DMS153 treated with DMSO at 0.1 percent for 48 hours (cell line): ENCODE measurements at regions not wholly inside any gene's neighbourhood (a gene's known extent, or its start where the extent isn't known, plus 50 kb on each side); places are given as distances from the start of the nearest gene placed in this dataset.
"Not testable (repeated sequence)": the region's sequence is repeated elsewhere in the genome, so short reads cannot be mapped to it uniquely, and the experiment has no call there.

Source experiments
- DNase-seq: peaks from one replicate; lab custom pipeline; 2025; ENCODE audit not compliant: unreplicated experiment; lab: John Stamatoyannopoulos, UW

DNA sequence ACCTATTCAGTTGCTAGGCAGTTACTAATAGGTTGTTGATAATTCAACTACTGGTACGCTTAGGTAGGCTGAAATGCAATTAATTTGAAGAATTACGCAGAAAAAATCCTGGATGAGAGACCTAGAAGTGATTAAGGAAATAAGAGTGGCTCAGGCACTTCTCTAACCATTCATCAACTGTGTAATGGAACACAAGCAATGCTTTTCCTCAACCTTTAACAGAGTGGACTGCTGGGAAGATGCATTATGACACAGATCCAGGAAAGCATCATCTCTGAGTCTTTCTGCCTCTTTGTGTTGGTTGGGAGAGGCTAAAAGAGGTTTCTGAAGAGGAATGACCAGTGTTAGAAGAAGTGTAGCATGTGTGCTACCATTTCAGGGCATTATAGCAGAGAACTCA lies 992.2 kb downstream of the TSN start:
- no peak for DNase-seq

- peak; percentile 35 for DNase-seq
Measured at GRCh38 chr2:122748552-122749011, 993.1 kb downstream of the TSN start.

DNA sequence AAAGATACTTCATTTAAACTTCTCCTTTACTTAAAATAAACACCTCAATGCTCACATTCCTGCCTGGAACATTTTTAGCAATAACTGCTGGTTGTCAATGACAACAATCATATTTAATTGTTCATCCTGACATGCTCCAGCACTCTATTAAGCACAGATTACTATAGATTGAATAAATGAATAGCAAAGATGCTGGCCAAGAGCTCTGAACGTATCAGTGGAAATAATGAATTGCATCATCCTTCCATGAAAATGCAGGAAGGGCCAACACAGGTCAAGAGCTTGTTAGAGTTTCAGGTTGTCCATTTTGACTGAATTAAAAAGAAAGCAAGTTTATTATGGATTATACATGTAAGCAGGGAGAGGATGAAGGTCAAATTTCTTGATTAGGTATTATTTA lies 994.0 kb downstream of the TSN start:
- no peak for DNase-seq

- DNase-seq = no peak
Measured at GRCh38 chr2:122750095-122750494, 994.6 kb downstream of the TSN start.

DNA sequence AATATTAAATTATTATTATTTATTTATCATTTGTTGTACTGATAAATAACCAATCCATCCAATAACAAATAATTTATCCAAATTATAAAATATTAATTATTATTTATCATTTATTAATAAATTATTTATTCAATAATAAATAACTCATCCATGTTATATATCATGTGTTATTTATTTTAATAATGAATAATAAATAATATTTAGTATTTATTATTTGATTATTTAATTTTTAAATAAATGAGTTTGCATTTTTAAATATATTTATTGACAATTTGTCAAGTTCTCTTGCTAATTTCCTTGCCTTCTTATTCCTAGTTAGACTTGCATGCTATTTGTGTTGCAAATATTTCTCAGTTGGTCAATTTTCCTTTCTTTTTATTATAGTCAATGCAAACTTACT lies 995.4 kb downstream of the TSN start:
- no peak for DNase-seq

GRCh38 chr2:122753336-122753735 lies 997.9 kb downstream of the TSN start:
- no peak for DNase-seq

DNA sequence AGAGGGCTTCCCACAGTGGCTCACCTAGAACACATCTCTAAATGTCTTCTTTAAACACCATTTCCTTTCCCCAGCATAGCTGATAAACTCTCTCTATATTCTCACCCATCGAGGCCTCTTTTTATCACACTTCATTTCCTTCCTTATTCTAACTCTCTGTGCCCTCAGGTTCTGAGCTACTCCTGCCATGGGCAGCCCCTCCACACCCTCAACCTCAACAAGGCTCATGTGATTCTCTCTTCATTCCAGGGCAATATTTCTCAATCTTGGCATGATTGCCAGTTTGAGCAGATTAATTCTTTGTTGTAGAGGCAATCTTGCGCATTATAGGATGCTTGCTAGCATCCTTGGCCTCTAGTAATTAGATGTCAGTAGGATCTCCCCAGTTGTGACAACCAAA lies 999.1 kb downstream of the TSN start:
- DNase-seq = no peak

DNA sequence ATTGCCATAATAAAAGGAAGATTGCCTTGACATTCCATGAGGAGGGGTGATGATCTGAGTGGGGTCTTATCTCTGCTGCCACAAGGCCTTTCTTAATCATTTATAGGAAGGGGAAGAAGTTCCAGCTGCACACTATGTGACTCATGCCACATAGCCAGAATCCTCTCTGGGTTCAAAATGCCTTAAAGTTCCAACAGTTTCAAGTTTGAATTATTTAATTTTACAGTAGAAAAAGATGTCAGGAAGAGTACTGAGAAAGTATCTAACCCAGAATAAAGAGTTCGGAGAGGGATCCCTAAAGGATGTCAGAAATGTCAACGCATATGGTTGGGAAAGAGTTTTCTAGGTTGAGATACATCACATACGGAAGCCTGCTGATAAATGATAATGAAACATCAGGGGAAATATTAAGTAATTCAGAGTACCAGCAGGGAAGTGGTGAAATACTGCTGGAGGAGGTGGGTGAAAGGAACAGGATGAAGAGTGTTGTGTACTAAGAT lies 999.9 kb downstream of the TSN start:
- DNase-seq = no peak

GRCh38 chr2:122758967-122759366 lies 1003.5 kb downstream of the TSN start:
- no peak for DNase-seq

GRCh38 chr2:122764014-122764413 lies 1008.6 kb downstream of the TSN start:
- DNase-seq = no peak

- DNase-seq = no peak
Measured at GRCh38 chr2:122780251-122780650, 1024.8 kb downstream of the TSN start.

- no peak for DNase-seq
Measured at GRCh38 chr2:122794100-122794499, 1038.6 kb downstream of the TSN start.

DNA sequence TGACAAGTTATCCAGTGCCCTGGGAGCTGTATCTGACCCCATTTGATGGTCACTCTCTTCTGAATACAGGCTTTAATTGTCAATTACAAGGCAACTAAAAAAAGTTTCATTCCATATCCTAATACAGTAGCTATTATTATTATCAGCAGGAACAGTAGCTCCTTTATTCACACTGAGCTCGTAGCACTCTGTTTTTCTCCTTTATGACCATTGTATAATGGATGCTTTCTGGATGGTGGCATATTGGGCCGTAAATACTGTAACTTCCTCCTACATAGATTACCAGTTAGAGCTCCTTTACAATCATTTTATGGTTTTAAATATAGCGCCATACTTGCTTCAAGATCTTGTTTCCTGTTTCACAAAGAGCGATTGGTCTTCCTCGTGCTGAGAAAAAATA lies 1040.3 kb downstream of the TSN start:
- peak; percentile 11 for DNase-seq

GRCh38 chr2:122799391-122799790 lies 1043.9 kb downstream of the TSN start:
- DNase-seq = no peak

- no peak for DNase-seq
Measured at GRCh38 chr2:122800781-122801180, 1045.3 kb downstream of the TSN start.

DNA sequence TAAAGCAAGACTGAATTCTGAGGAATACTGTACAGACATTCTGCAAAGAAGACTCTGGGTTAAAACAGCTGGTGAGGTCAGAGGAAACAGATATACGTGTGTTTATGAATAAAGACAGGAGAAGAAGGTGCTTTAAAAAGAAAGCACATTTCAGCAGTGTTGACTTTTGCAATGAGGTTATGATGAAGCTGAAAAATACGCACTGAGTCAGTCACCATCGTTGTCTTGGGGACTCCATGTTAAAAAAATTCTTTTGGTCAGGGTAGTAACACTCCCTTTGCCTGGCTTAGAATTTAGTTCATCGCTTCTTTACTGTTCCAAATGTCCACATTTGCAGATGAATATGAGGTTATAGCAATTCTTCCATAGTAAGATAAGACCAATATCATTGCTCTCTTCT lies 1049.0 kb downstream of the TSN start:
- no peak for DNase-seq

DNA sequence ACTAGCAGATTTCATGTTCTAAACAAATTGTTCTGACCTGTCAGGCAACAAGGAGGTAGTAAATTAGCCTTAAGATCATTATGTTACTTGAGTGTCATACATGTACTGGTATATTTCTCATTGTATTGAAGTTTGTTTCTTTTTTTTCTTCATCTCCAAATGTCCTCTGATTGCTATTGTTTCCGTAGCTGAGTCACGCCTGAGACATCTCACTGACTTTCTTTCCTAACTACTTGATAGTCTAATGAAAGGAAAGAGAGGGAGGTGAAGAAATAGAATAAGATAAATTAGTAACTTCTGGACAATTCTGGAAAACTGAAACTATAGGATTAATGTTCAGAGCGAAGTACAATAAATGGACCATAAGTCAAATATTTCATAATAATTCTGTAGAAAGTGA lies 1049.9 kb downstream of the TSN start:
- no peak for DNase-seq

DNA sequence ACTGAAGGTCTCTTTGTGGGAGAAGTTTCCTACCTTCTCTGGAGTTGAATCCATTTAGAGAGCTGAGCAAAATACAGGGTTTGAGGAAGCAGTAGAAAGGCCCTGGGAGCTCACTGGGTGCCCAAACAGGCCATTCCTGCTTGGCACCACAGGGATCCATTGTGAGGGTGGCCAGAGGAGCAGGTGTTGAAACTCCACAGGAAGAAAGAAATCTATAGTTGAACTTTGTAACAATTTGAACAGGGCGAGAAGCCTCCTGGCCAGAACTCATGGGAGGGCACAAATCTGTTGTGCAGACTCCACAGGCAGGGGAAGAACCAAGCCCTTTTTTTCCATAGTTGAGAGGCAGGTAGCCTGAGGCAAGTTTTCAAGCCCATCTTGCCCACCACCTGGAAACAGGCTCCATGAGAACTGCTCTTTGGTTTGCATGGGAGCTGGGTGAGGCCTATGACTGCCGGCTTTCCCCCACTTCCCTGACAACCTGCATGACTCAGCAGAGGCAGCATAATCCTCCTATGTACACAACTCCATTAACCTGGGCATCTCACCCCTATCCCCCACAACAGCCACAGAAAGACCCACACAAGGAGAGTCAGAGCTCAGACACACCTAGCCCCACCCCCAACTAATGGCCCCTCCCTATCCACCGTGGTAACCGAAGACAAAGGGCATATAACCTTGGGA lies 1053.0 kb downstream of the TSN start:
- no peak for DNase-seq

GRCh38 chr2:122812214-122812613 lies 1056.8 kb downstream of the TSN start:
- DNase-seq = not testable (repeated sequence)

GRCh38 chr2:122815120-122815519 lies 1059.7 kb downstream of the TSN start:
- no peak for DNase-seq

DNA sequence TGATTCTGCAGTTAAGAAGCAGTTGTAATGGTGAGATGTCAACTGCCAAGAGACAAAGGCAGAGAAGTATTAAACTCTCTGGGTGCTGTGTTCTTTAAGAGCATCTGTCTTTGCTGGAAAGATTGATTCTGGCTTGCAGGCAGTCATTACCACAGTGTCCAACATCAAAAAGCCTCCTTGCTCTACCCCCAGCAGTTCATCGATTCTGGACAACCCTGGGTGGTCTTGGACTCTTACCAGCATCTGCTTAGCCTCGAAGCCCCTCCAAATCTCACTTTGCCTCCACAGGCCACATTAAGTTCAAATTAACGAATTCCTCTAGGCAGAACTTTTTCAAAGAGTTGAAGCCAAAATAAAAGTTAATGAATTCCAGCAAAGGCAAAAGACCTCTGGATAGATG lies 1061.4 kb downstream of the TSN start:
- no peak for DNase-seq

- no peak for DNase-seq
Measured at GRCh38 chr2:122822319-122822718, 1066.9 kb downstream of the TSN start.

DNA sequence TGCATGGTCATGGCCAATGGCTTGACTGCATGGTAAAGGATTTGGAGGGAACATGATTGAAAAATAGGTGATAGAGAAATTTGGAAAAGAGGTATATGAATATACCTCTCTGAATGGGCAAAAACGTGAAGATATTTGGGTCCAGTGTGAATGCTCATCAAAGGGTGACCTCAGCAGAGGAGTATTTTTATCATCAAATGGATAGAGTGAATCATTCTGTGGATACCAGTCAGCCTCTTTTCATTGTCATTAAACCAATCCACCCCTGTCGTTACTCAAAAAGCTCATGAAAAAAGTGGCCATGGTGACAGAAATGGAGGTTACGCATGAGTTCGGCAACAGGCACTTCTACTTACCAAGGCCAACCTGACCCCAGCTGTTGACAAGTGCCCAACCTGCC lies 1074.7 kb downstream of the TSN start:
- DNase-seq = no peak
